Fibroblast of lung (primary cell): ENCODE measurements at regions not wholly inside any gene's neighbourhood (a gene's known extent, or its start where the extent isn't known, plus 50 kb on each side); places are given as distances from the start of the nearest gene placed in this dataset.
"Not testable (repeated sequence)": the region's sequence is repeated elsewhere in the genome, so short reads cannot be mapped to it uniquely, and the experiment has no call there.

Experiments used
- DNase-seq, 2 donors: peaks; one replicate each; pipeline versions ENCODE4 v3.0.0 to v3.0.0-alpha.2; 2010; ENCODE audit warnings: low read depth in 2 of 2
- H2AFZ ChIP-seq: 2 replicates; pipeline ENCODE4 v1.5.1; 2012; ENCODE audit warnings: low read length, control low read depth, inconsistent platforms
- H3K27ac ChIP-seq: 2 replicates; pipeline ENCODE4 v1.5.1; 2011; ENCODE audit warnings: low read length, control low read depth; ENCODE audit not compliant: insufficient read depth
- H3K27me3 ChIP-seq: 2 replicates; pipeline ENCODE4 v1.5.1; 2011; ENCODE audit warnings: mild to moderate bottlenecking, low read length; ENCODE audit not compliant: control insufficient read depth, insufficient read depth
- H3K36me3 ChIP-seq: 2 replicates; pipeline ENCODE4 v1.5.1; 2011; ENCODE audit warnings: low read length; ENCODE audit not compliant: control insufficient read depth, insufficient read depth
- H3K4me1 ChIP-seq: 2 replicates; pipeline ENCODE4 v1.5.1; 2011; ENCODE audit warnings: low read length; ENCODE audit not compliant: control insufficient read depth, insufficient read depth; ENCODE audit errors: extremely low read depth
- H3K4me2 ChIP-seq: 2 replicates; pipeline ENCODE4 v1.5.1; 2011; ENCODE audit warnings: low read length, control low read depth; ENCODE audit not compliant: insufficient read depth; ENCODE audit errors: extremely low read depth
- H3K4me3 ChIP-seq, 4 experiments: fragments of 200-600 bp in 1 of 4; sonication (generic) in 1 of 4; replicated peaks in 1 of 4; 2 replicates each; pipeline ENCODE4 v1.5.1; 2011 to 2016; ENCODE audit warnings: low read length in 4 of 4, low read depth in 3 of 4, mild to moderate bottlenecking in 3 of 4, control low read depth in 2 of 4, inconsistent platforms in 1 of 4, mixed read lengths in 1 of 4; ENCODE audit not compliant: insufficient read depth in 1 of 4; ENCODE audit errors: control extremely low read depth in 1 of 4
- H3K79me2 ChIP-seq: 2 replicates; pipeline ENCODE4 v1.5.1; 2012; ENCODE audit warnings: mild to moderate bottlenecking, low read length, inconsistent platforms; ENCODE audit not compliant: control insufficient read depth, insufficient read depth
- H3K9ac ChIP-seq: 2 replicates; pipeline ENCODE4 v1.5.1; 2011; ENCODE audit warnings: mild to moderate bottlenecking, low read length, control low read depth; ENCODE audit not compliant: insufficient read depth
- H3K9me3 ChIP-seq: 2 replicates; pipeline ENCODE4 v1.5.1; 2012; ENCODE audit warnings: low read depth, low read length; ENCODE audit not compliant: control insufficient read depth, insufficient read depth
- H4K20me1 ChIP-seq: 2 replicates; pipeline ENCODE4 v1.5.1; 2011; ENCODE audit warnings: low read length; ENCODE audit not compliant: control insufficient read depth, insufficient read depth; ENCODE audit errors: extremely low read depth
- CTCF ChIP-seq, 2 donors: IDR thresholded peaks in 1 of 2; conservative IDR thresholded peaks in 1 of 2; 1 replicate in 1 of 2; 2 replicates in 1 of 2; pipeline ENCODE4 v1.5.1; 2011 to 2012; ENCODE audit warnings: low read length in 2 of 2, control low read depth in 1 of 2, inconsistent platforms in 1 of 2, low read depth in 1 of 2, mild to moderate bottlenecking in 1 of 2
- EZH2 ChIP-seq: IDR thresholded peaks from 2 replicates; pipeline ENCODE4 v1.5.1; 2012; ENCODE audit warnings: low read length, control low read depth, mild to moderate bottlenecking; ENCODE audit errors: missing control alignments

- H3K9ac ChIP-seq, result no peak overlapping the region
- H3K9me3 ChIP-seq, result no peaks in the 10 kb centered on the region
- no peaks in the 10 kb centered on the region for H3K79me2 ChIP-seq
- H3K27me3 ChIP-seq, result no peaks in the 10 kb centered on the region
- no peaks in the 10 kb centered on the region for H3K36me3 ChIP-seq
- H3K27ac ChIP-seq, result no peak overlapping the region
- H3K4me1 ChIP-seq, result no peaks in the 10 kb centered on the region
- no peak overlapping the region for H2AFZ ChIP-seq
- no peak overlapping the region for H3K4me2 ChIP-seq
- DNase-seq, result no peak
- no peak for TF ChIP-seq CTCF (conservative IDR thresholded peaks at IDR 0.05 in 1 of 2, IDR thresholded peaks at IDR 0.05 in 1 of 2; ENCODE audit: low read depth in 1 of 2, low read length in 2 of 2)
- no peak for TF ChIP-seq EZH2
- no peak overlapping the region for H3K4me3 ChIP-seq
- no peaks in the 10 kb centered on the region for H4K20me1 ChIP-seq
These were observed 265.7 kb downstream of the PCDH17 start for GRCh38 chr13:57897225-57897624.

- DNase-seq, result no peak
- Histone ChIP-seq H3K27me3 (no peaks in the 10 kb centered on the region), H2AFZ (no peak overlapping the region), H3K79me2 (no peaks in the 10 kb centered on the region), H3K4me1 (no peaks in the 10 kb centered on the region), H3K27ac (no peak overlapping the region), H3K36me3 (no peaks in the 10 kb centered on the region), H4K20me1 (no peaks in the 10 kb centered on the region), H3K4me2 (no peak overlapping the region), H3K9me3 (no peaks in the 10 kb centered on the region), H3K4me3 (no peak overlapping the region), H3K9ac (no peak overlapping the region)
- TF ChIP-seq EZH2, result no peak
- TF ChIP-seq CTCF (conservative IDR thresholded peaks at IDR 0.05 in 1 of 2, IDR thresholded peaks at IDR 0.05 in 1 of 2; ENCODE audit: low read depth in 1 of 2, low read length in 2 of 2), result no peak
These were observed 267.6 kb downstream of the PCDH17 start for GRCh38 chr13:57899096-57899495.

GRCh38 chr13:57909833-57910232 is 278.3 kb downstream of the PCDH17 start:
- not testable (repeated sequence) for H3K9me3 ChIP-seq, H3K4me1 ChIP-seq, H3K36me3 ChIP-seq, H3K27ac ChIP-seq, H3K79me2 ChIP-seq, H3K9ac ChIP-seq, H2AFZ ChIP-seq, DNase-seq, H3K27me3 ChIP-seq, H3K4me3 ChIP-seq, H4K20me1 ChIP-seq, H3K4me2 ChIP-seq
